ENCODE measurements at regions not wholly inside any gene's neighbourhood (a gene's known extent, or its start where the extent isn't known, plus 50 kb on each side); places are given as distances from the start of the nearest gene placed in this dataset.

- BruUV-seq (replicated peaks) = no TSS peak
- H3K36me3 ChIP-seq (ENCODE audit: insufficient read depth, low read length, poor library complexity, severe bottlenecking) = no peaks in the 10 kb centered on the region
- H3K9me3 ChIP-seq (ENCODE audit: low read depth, low read length, poor library complexity, severe bottlenecking) = no peaks in the 10 kb centered on the region
- DNase-seq (ENCODE audit: low spot score) = no peak
- H3K27ac ChIP-seq (ENCODE audit: low read depth, low read length, poor library complexity, severe bottlenecking) = no peak overlapping the region
- ChIA-PET CTCF (no interaction called here), POLR2A (ENCODE audit: low non-redundant PET) (no interaction called here)
- TF ChIP-seq CTCF (conservative IDR thresholded peaks at IDR 0.05; ENCODE audit: low read depth, low read length) (no peak), EZH2 (IDR thresholded peaks at IDR 0.05; ENCODE audit: borderline replicate concordance, low read depth, low read length, poor library complexity, severe bottlenecking) (no peak)
- no peaks in the 10 kb centered on the region for H3K4me1 ChIP-seq (ENCODE audit: insufficient read depth, low read length, poor library complexity, severe bottlenecking)
- intact Hi-C loops (cut with micrococcal nuclease; ENCODE audit: unreplicated experiment) = no loop called here
- H3K4me3 ChIP-seq (ENCODE audit: low read depth, low read length, poor library complexity, severe bottlenecking) = no peak overlapping the region
- no peaks in the 10 kb centered on the region for H3K27me3 ChIP-seq (replicated peaks; ENCODE audit: insufficient read depth, low read depth, low read length, poor library complexity)
Measured at GRCh38 chr2:101624706-101625332, 72.7 kb upstream of the MAP4K4 start.

- H3K4me3 ChIP-seq (ENCODE audit: low read depth, low read length, poor library complexity, severe bottlenecking) = no peak overlapping the region
- POLR2A ChIA-PET (ENCODE audit: low non-redundant PET) = no interaction called here
- DNase-seq (ENCODE audit: low spot score) = no peak
- no peaks in the 10 kb centered on the region for H3K27me3 ChIP-seq (replicated peaks; ENCODE audit: insufficient read depth, low read depth, low read length, poor library complexity)
- no TSS peak for BruUV-seq (replicated peaks)
- H3K4me1 ChIP-seq (ENCODE audit: insufficient read depth, low read length, poor library complexity, severe bottlenecking) = no peaks in the 10 kb centered on the region
- TF ChIP-seq CTCF (conservative IDR thresholded peaks at IDR 0.05; ENCODE audit: low read depth, low read length) (no peak), EZH2 (IDR thresholded peaks at IDR 0.05; ENCODE audit: borderline replicate concordance, low read depth, low read length, poor library complexity, severe bottlenecking) (no peak)
- intact Hi-C loops (cut with micrococcal nuclease; ENCODE audit: unreplicated experiment) = no loop called here
- H3K27ac ChIP-seq (ENCODE audit: low read depth, low read length, poor library complexity, severe bottlenecking) = no peak overlapping the region
- no peaks in the 10 kb centered on the region for H3K9me3 ChIP-seq (ENCODE audit: low read depth, low read length, poor library complexity, severe bottlenecking)
- CTCF ChIA-PET = no interaction called here
- H3K36me3 ChIP-seq (ENCODE audit: insufficient read depth, low read length, poor library complexity, severe bottlenecking) = no peaks in the 10 kb centered on the region
Measured at GRCh38 chr2:101623031-101623521, 74.4 kb upstream of the MAP4K4 start.

- Histone ChIP-seq H3K4me3 (ENCODE audit: low read depth, low read length, poor library complexity, severe bottlenecking) (no peak overlapping the region), H3K36me3 (ENCODE audit: insufficient read depth, low read length, poor library complexity, severe bottlenecking) (no peaks in the 10 kb centered on the region), H3K4me1 (ENCODE audit: insufficient read depth, low read length, poor library complexity, severe bottlenecking) (no peaks in the 10 kb centered on the region), H3K27me3 (replicated peaks; ENCODE audit: insufficient read depth, low read depth, low read length, poor library complexity) (no peaks in the 10 kb centered on the region), H3K9me3 (ENCODE audit: low read depth, low read length, poor library complexity, severe bottlenecking) (no peaks in the 10 kb centered on the region), H3K27ac (ENCODE audit: low read depth, low read length, poor library complexity, severe bottlenecking) (no peak overlapping the region)
- CTCF ChIA-PET = no interaction called here
- no TSS peak for BruUV-seq (replicated peaks)
- intact Hi-C loops (cut with micrococcal nuclease; ENCODE audit: unreplicated experiment) = no loop called here
- DNase-seq (ENCODE audit: low spot score) = no peak
- TF ChIP-seq CTCF (conservative IDR thresholded peaks at IDR 0.05; ENCODE audit: low read depth, low read length) = no peak
- TF ChIP-seq EZH2 (IDR thresholded peaks at IDR 0.05; ENCODE audit: borderline replicate concordance, low read depth, low read length, poor library complexity, severe bottlenecking) = no peak
- POLR2A ChIA-PET (ENCODE audit: low non-redundant PET) = no interaction called here
Measured at GRCh38 chr2:101622210-101623030, 75.1 kb upstream of the MAP4K4 start.
